Sigmoid colon (tissue), 4 donors: ENCODE measurements at regions not wholly inside any gene's neighbourhood (a gene's known extent, or its start where the extent isn't known, plus 50 kb on each side); places are given as distances from the start of the nearest gene placed in this dataset.

ENCODE experiments used
- CTCF ChIP-seq, 4 experiments: fragments of 450-650 bp in 3 of 4; fragments of 200-600 bp in 1 of 4; IDR thresholded peaks; one replicate each; pipeline ENCODE4 v1.5.1; 2016 to 2019; ENCODE audit warnings: antibody characterized with exemption in 4 of 4, mild to moderate bottlenecking in 3 of 4, moderate library complexity in 2 of 4
- POLR2A ChIP-seq, 2 donors: fragments of 450-650 bp; IDR thresholded peaks; one replicate each; pipeline ENCODE4 v1.6.1; 2016; ENCODE audit warnings: antibody characterized with exemption in 2 of 2, mild to moderate bottlenecking in 2 of 2, moderate library complexity in 2 of 2
- POLR2AphosphoS5 ChIP-seq, 4 donors: sonication (generic); formaldehyde crosslinking; IDR thresholded peaks; one replicate each; pipeline ENCODE4 v1.6.1; 2017; ENCODE audit warnings: antibody characterized with exemption in 4 of 4

DNA sequence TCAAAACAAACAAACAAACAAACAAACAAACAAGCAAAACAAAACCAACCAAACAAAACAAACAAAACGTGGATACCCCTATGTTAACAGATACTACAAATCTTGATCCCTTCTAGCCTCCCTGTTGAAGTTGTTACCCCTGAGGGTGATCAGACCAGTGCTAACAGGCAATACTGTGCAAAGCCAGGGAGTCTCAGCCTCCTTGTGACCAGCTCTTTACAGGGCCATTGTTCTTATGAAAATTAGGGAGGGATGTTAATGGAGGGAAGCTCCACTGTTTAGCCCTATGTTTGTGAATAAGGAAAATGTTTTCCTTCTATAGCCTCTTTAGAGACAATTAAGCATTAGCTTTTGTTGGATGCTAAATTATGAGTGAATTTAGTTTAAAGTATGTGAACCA is 1072.1 kb upstream of the WWC1 start:
- TF ChIP-seq CTCF (IDR thresholded peaks at IDR 0.05): no peak
- TF ChIP-seq POLR2AphosphoS5 (IDR thresholded peaks at IDR 0.05): no peak
- no peak for TF ChIP-seq POLR2A (IDR thresholded peaks at IDR 0.05)
